Ectodermal cell (in vitro differentiated cells): ENCODE measurements at regions not wholly inside any gene's neighbourhood (a gene's known extent, or its start where the extent isn't known, plus 50 kb on each side); places are given as distances from the start of the nearest gene placed in this dataset.
"Not testable (repeated sequence)": the region's sequence is repeated elsewhere in the genome, so short reads cannot be mapped to it uniquely, and the experiment has no call there.

Experiments
- H3K27ac ChIP-seq: 2 replicates; pipeline ENCODE4 v1.7.0; 2013; ENCODE audit warnings: mild to moderate bottlenecking, low read depth, low read length; ENCODE audit not compliant: insufficient read depth, poor library complexity, severe bottlenecking
- H3K27me3 ChIP-seq: 2 replicates; pipeline ENCODE4 v1.7.0; 2013; ENCODE audit warnings: mild to moderate bottlenecking, low read length; ENCODE audit not compliant: insufficient read depth, control insufficient read depth, poor library complexity, severe bottlenecking
- H3K36me3 ChIP-seq: one replicate; pipeline ENCODE4 v1.7.0; 2013; ENCODE audit warnings: low read length; ENCODE audit not compliant: control insufficient read depth, insufficient read depth
- H3K4me1 ChIP-seq: one replicate; pipeline ENCODE4 v1.7.0; 2013; ENCODE audit warnings: low read length; ENCODE audit not compliant: control insufficient read depth, insufficient read depth
- H3K4me3 ChIP-seq: 2 replicates; pipeline ENCODE4 v1.7.0; 2013; ENCODE audit warnings: low read depth, low read length, control low read depth; ENCODE audit not compliant: insufficient read depth
- H3K9me3 ChIP-seq: 2 replicates; pipeline ENCODE4 v1.7.0; 2013; ENCODE audit warnings: mild to moderate bottlenecking, low read length, moderate library complexity; ENCODE audit not compliant: control insufficient read depth
- WGBS, 2 experiments: methylation state at CpG; one replicate each; pipeline ENCODE4 v1.1.7; 2013; ENCODE audit warnings: missing lambda C conversion rate in 2 of 2; 5-methylcytosine and 5-hydroxymethylcytosine counted together

GRCh38 chr6:48957781-48958180, 505.3 kb downstream of the MMUT start:
- 92 to 96% methylated on average over 5 of the region's 5 CpGs for WGBS, 2 experiments
- H3K9me3 ChIP-seq = no peaks in the 10 kb centered on the region
- H3K27me3 ChIP-seq = no peaks in the 10 kb centered on the region
- no peaks in the 10 kb centered on the region for H3K36me3 ChIP-seq
- no peaks in the 10 kb centered on the region for H3K4me1 ChIP-seq
- H3K4me3 ChIP-seq = no peak overlapping the region
- no peak overlapping the region for H3K27ac ChIP-seq

GRCh38 chr6:48951917-48952316, 511.1 kb downstream of the MMUT start:
- no peak overlapping the region for H3K27ac ChIP-seq
- no peaks in the 10 kb centered on the region for H3K27me3 ChIP-seq
- H3K4me3 ChIP-seq = no peak overlapping the region
- H3K9me3 ChIP-seq = no peaks in the 10 kb centered on the region
- H3K4me1 ChIP-seq = no peaks in the 10 kb centered on the region
- no peaks in the 10 kb centered on the region for H3K36me3 ChIP-seq
- 94 to 96% methylated on average over 2 of the region's 2 CpGs for WGBS, 2 experiments

GRCh38 chr6:48944276-48944675, 518.8 kb downstream of the MMUT start:
- H3K9me3 ChIP-seq, H3K27ac ChIP-seq, H3K4me1 ChIP-seq, H3K27me3 ChIP-seq, H3K36me3 ChIP-seq, H3K4me3 ChIP-seq: not testable (repeated sequence)
- WGBS, 2 experiments = 88 to 100% methylated on average over 2 of the region's 4 CpGs

GRCh38 chr6:48933136-48933535, 529.9 kb downstream of the MMUT start:
- Histone ChIP-seq H3K4me1 (no peaks in the 10 kb centered on the region), H3K36me3 (no peaks in the 10 kb centered on the region), H3K9me3 (no peaks in the 10 kb centered on the region), H3K27me3 (no peaks in the 10 kb centered on the region), H3K4me3 (no peak overlapping the region), H3K27ac (no peak overlapping the region)

- WGBS, 2 experiments = 66 to 68% methylated on average over 2 of the region's 2 CpGs
- Histone ChIP-seq H3K27me3 (no peaks in the 10 kb centered on the region), H3K36me3 (no peaks in the 10 kb centered on the region), H3K4me1 (no peaks in the 10 kb centered on the region), H3K9me3 (no peaks in the 10 kb centered on the region), H3K27ac (no peak overlapping the region), H3K4me3 (no peak overlapping the region)
These were observed 534.1 kb downstream of the MMUT start for GRCh38 chr6:48928937-48929336.

- Histone ChIP-seq H3K9me3 (no peaks in the 10 kb centered on the region), H3K4me1 (no peaks in the 10 kb centered on the region), H3K27me3 (no peaks in the 10 kb centered on the region), H3K4me3 (no peak overlapping the region), H3K27ac (no peak overlapping the region), H3K36me3 (no peaks in the 10 kb centered on the region)
- no CpG with 5 or more reads among the region's 2 CpGs for WGBS, 2 experiments
These were observed 540.2 kb downstream of the MMUT start for GRCh38 chr6:48922837-48923236.

GRCh38 chr6:48919555-48919954, 543.5 kb downstream of the MMUT start:
- Histone ChIP-seq H3K27ac (no peak overlapping the region), H3K4me1 (no peaks in the 10 kb centered on the region), H3K4me3 (no peak overlapping the region)

GRCh38 chr6:48917233-48917632, 545.8 kb downstream of the MMUT start:
- H3K27ac ChIP-seq = no peak overlapping the region
- WGBS, 2 experiments = 12 to 36% methylated on average over 1 to 2 of the region's 2 CpGs

More at GRCh38 chr6:48919555-48919954, 543.5 kb downstream of the MMUT start:
- no peaks in the 10 kb centered on the region for H3K9me3 ChIP-seq
- no peaks in the 10 kb centered on the region for H3K27me3 ChIP-seq
- H3K36me3 ChIP-seq = no peaks in the 10 kb centered on the region

GRCh38 chr6:48916607-48917006, 546.4 kb downstream of the MMUT start:
- Histone ChIP-seq H3K36me3 (no peaks in the 10 kb centered on the region), H3K4me1 (no peaks in the 10 kb centered on the region), H3K27me3 (no peaks in the 10 kb centered on the region), H3K27ac (no peak overlapping the region), H3K9me3 (no peaks in the 10 kb centered on the region), H3K4me3 (no peak overlapping the region)

More at GRCh38 chr6:48917233-48917632, 545.8 kb downstream of the MMUT start:
- H3K4me1 ChIP-seq = no peaks in the 10 kb centered on the region
- H3K27me3 ChIP-seq = no peaks in the 10 kb centered on the region
- H3K36me3 ChIP-seq = no peaks in the 10 kb centered on the region
- H3K9me3 ChIP-seq = no peaks in the 10 kb centered on the region
- no peak overlapping the region for H3K4me3 ChIP-seq

- Histone ChIP-seq H3K36me3 (no peaks in the 10 kb centered on the region), H3K9me3 (no peaks in the 10 kb centered on the region), H3K4me1 (no peaks in the 10 kb centered on the region)
These were observed 547.5 kb downstream of the MMUT start for GRCh38 chr6:48915591-48915990.

GRCh38 chr6:48912503-48912902, 550.5 kb downstream of the MMUT start:
- H3K36me3 ChIP-seq = no peaks in the 10 kb centered on the region
- H3K4me3 ChIP-seq = no peak overlapping the region
- WGBS, 2 experiments = 93 to 100% methylated on average over 2 of the region's 2 CpGs
- no peaks in the 10 kb centered on the region for H3K4me1 ChIP-seq
- H3K27me3 ChIP-seq = no peaks in the 10 kb centered on the region
- H3K27ac ChIP-seq = no peak overlapping the region
- no peaks in the 10 kb centered on the region for H3K9me3 ChIP-seq

More at GRCh38 chr6:48915591-48915990, 547.5 kb downstream of the MMUT start:
- H3K27ac ChIP-seq = no peak overlapping the region
- H3K4me3 ChIP-seq = no peak overlapping the region
- H3K27me3 ChIP-seq = no peaks in the 10 kb centered on the region
